K562 (cell line): ENCODE measurements at regions not wholly inside any gene's neighbourhood (a gene's known extent, or its start where the extent isn't known, plus 50 kb on each side); places are given as distances from the start of the nearest gene placed in this dataset.

Experiments
- AFF1 ChIP-seq, 2 experiments: fragments of 450-650 bp; IDR thresholded peaks; 2 replicates each; pipeline ENCODE4 v1.6.1; 2018; ENCODE audit warnings: mild to moderate bottlenecking in 2 of 2, low read depth in 1 of 2; ENCODE audit not compliant: partially characterized antibody in 2 of 2
- BHLHE40 ChIP-seq: IDR thresholded peaks from 2 replicates; pipeline ENCODE4 v1.6.1; 2011; ENCODE audit warnings: low read length, improper control_type of control experiment
- CBFA2T2 ChIP-seq: fragments of 450-650 bp; conservative IDR thresholded peaks from 2 replicates; pipeline ENCODE4 v1.6.1; 2017; ENCODE audit warnings: mild to moderate bottlenecking
- CTCFL ChIP-seq: IDR thresholded peaks from 2 replicates; pipeline ENCODE4 v1.6.1; 2011; ENCODE audit warnings: borderline replicate concordance, low read depth, mild to moderate bottlenecking, moderate library complexity, low read length; ENCODE audit not compliant: insufficient read depth, poor library complexity, severe bottlenecking
- FOXO4 ChIP-seq: fragments of 450-650 bp; formaldehyde crosslinking; IDR thresholded peaks from 2 replicates; pipeline ENCODE4 v1.4.0; 2020; ENCODE audit warnings: mild to moderate bottlenecking, moderate library complexity
- GTF3C2 ChIP-seq: IDR thresholded peaks from 3 replicates; pipeline ENCODE4 v1.6.1; 2011; ENCODE audit warnings: borderline replicate concordance, mild to moderate bottlenecking, moderate library complexity; ENCODE audit not compliant: insufficient read length; ENCODE audit errors: extremely low read depth
- KDM1A ChIP-seq, 2 experiments: fragments of 450-650 bp; IDR thresholded peaks; 2 replicates each; pipeline ENCODE4 v1.6.1; 2016; ENCODE audit warnings: mild to moderate bottlenecking in 2 of 2
- KDM5B ChIP-seq: fragments of 200-600 bp; sonication (generic); IDR thresholded peaks from 2 replicates; pipeline ENCODE4 v1.6.1; 2012; ENCODE audit warnings: low read depth, mild to moderate bottlenecking, moderate library complexity, low read length, control low read depth, inconsistent platforms; ENCODE audit not compliant: insufficient replicate concordance
- MAX ChIP-seq: sonication (generic); formaldehyde crosslinking; IDR thresholded peaks from 2 replicates; pipeline ENCODE4 v1.9.0; 2022; ENCODE audit warnings: mild to moderate bottlenecking, missing genetic modification reagents
- NEUROD1 ChIP-seq: fragments of 150-350 bp; IDR thresholded peaks from 2 replicates; pipeline ENCODE4 v1.6.1; 2014; ENCODE audit warnings: borderline replicate concordance, low read length, low read depth; ENCODE audit not compliant: partially characterized antibody
- NFIC ChIP-seq: fragments of 450-650 bp; IDR thresholded peaks from 2 replicates; pipeline ENCODE4 v1.6.1; 2017; ENCODE audit warnings: mild to moderate bottlenecking, inconsistent platforms
- NONO ChIP-seq, 2 experiments: fragments of 200-400 bp in 1 of 2; fragments of 450-650 bp in 1 of 2; formaldehyde crosslinking in 1 of 2; IDR thresholded peaks; 2 replicates each; pipeline ENCODE4 v1.6.1; 2017; ENCODE audit warnings: low read depth in 2 of 2, mild to moderate bottlenecking in 2 of 2, moderate library complexity in 2 of 2, low read length in 1 of 2
- POLR2B ChIP-seq: fragments of 450-650 bp; IDR thresholded peaks from 2 replicates; pipeline ENCODE4 v1.6.1; 2018; ENCODE audit warnings: low read depth; ENCODE audit not compliant: partially characterized antibody
- RB1 ChIP-seq: fragments of 450-650 bp; IDR thresholded peaks from 2 replicates; pipeline ENCODE4 v1.6.1; 2017; ENCODE audit warnings: low read depth, mild to moderate bottlenecking
- SMAD2 ChIP-seq: fragments of 150-350 bp; IDR thresholded peaks from 2 replicates; pipeline ENCODE4 v1.6.1; 2014; ENCODE audit warnings: low read depth, mild to moderate bottlenecking, low read length
- USF1 ChIP-seq: sonication (generic); formaldehyde crosslinking; IDR thresholded peaks from 2 replicates; pipeline ENCODE4 v1.9.0; 2022; ENCODE audit warnings: mild to moderate bottlenecking, missing genetic modification reagents
- ZNF77 ChIP-seq: fragments of 250-450 bp; sonication (Bioruptor Pico); IDR thresholded peaks from 2 replicates; pipeline ENCODE4 v1.5.0; 2020

GRCh38 chr3:72329354-72329753 is 518.9 kb downstream of the SHQ1 start (continued):
- no peak for TF ChIP-seq AFF1 (IDR thresholded peaks at IDR 0.05; ENCODE audit: low read depth in 1 of 2, partially characterized antibody in 2 of 2)
- TF ChIP-seq ZNF77 (CRISPR knock-in tag): no peak
- TF ChIP-seq USF1: peak; percentile 70
- no peak for TF ChIP-seq CTCFL
- TF ChIP-seq POLR2B: no peak
- no peak for TF ChIP-seq KDM1A (IDR thresholded peaks at IDR 0.05)
- no peak for TF ChIP-seq GTF3C2
- no peak for TF ChIP-seq SMAD2
- TF ChIP-seq BHLHE40: peak; percentile 64
- TF ChIP-seq NFIC: no peak
- TF ChIP-seq CBFA2T2: peak; percentile 44
- no peak for TF ChIP-seq NEUROD1
- TF ChIP-seq KDM5B: no peak
- TF ChIP-seq FOXO4: no peak
- no peak for TF ChIP-seq NONO (IDR thresholded peaks at IDR 0.05; ENCODE audit: low read depth in 2 of 2, low read length in 1 of 2)
- TF ChIP-seq RB1: no peak
- TF ChIP-seq MAX: no peak
